GM12878 (cell line): ENCODE measurements at regions not wholly inside any gene's neighbourhood (a gene's known extent, or its start where the extent isn't known, plus 50 kb on each side); places are given as distances from the start of the nearest gene placed in this dataset.
A peak's percentile ranks its signal among the peaks of the same experiment; 100 is the strongest.

Experiments used
- ATAC-seq: fragments of 200-7000 bp; cut with Tn5 transposase; 3 replicates; pipeline ENCODE4 v1.9.1; 2020; ENCODE audit warnings: mild to moderate bottlenecking, moderate library complexity
- BruUV-seq: library from RNA; stranded (reverse); fragments of 400-500 nt; replicated peaks from 2 replicates; lab custom pipeline; 2021; lab: Mats Ljungman, UMichigan
- CTCF ChIA-PET: fragments of 300-600 bp; sonication (Branson Sonifier 250); formaldehyde crosslinking; extraction: SDS; loops from one replicate; lab custom pipeline; 2021; ENCODE audit warnings: inconsistent platforms; lab: Yijun Ruan, JAX
- POLR2A ChIA-PET: fragments of 350-600 bp; formaldehyde crosslinking; extraction: SDS; loops from one replicate; lab custom pipeline; 2021; ENCODE audit warnings: inconsistent platforms; lab: Charles Lee
- RAD21 ChIA-PET: fragments of 300-600 bp; sonication (Branson Sonifier 250); formaldehyde crosslinking; loops from one replicate; lab custom pipeline; 2023; ENCODE audit warnings: antibody characterized with exemption; ENCODE audit not compliant: unreplicated experiment; lab: Charles Lee
- SMC1A ChIA-PET: fragments of 300-600 bp; sonication (Branson Sonifier 250); formaldehyde crosslinking; loops from one replicate; lab custom pipeline; 2023; ENCODE audit not compliant: unreplicated experiment, uncharacterized antibody; lab: Charles Lee
- DNase-seq: peaks from one replicate; pipeline ENCODE4 v3.0.0-alpha.2; 2011; ENCODE audit warnings: low read depth, low spot score
- FAIRE-seq: peaks from 3 replicates; lab custom pipeline; 2011; peaks lifted over from hg19 to GRCh38; lab: Jason Lieb, UNC
- H2AFZ ChIP-seq: 2 replicates; pipeline ENCODE4 v1.6.0; 2011; ENCODE audit warnings: low read depth, low read length, control low read depth; ENCODE audit not compliant: control insufficient read depth
- H3K27ac ChIP-seq: 2 replicates; pipeline ENCODE4 v1.5.1; 2011; ENCODE audit warnings: control low read depth; ENCODE audit not compliant: control insufficient read depth, insufficient read depth
- H3K27me3 ChIP-seq, 2 experiments: replicated peaks in 1 of 2; 2 replicates each; pipeline versions ENCODE4 v1.6.0 to v1.6.1; 2011; ENCODE audit warnings: low read length in 1 of 2; ENCODE audit not compliant: control insufficient read depth in 2 of 2, insufficient read depth in 2 of 2
- H3K36me3 ChIP-seq, 2 experiments: 2 replicates each; pipeline ENCODE4 v1.5.1; 2011; ENCODE audit warnings: low read length in 1 of 2; ENCODE audit not compliant: control insufficient read depth in 2 of 2, insufficient read depth in 2 of 2
- H3K4me1 ChIP-seq: 2 replicates; pipeline ENCODE4 v1.6.1; 2011; ENCODE audit warnings: mild to moderate bottlenecking, low read length, moderate library complexity, mixed read lengths; ENCODE audit not compliant: control insufficient read depth, insufficient read depth
- H3K4me2 ChIP-seq: 2 replicates; pipeline ENCODE4 v1.6.0; 2011; ENCODE audit warnings: control low read depth; ENCODE audit not compliant: control insufficient read depth, insufficient read depth
- H3K4me3 ChIP-seq: fragments of 200-600 bp; sonication (generic); 2 replicates; pipeline ENCODE4 v1.5.1; 2016
- H3K79me2 ChIP-seq: 2 replicates; pipeline ENCODE4 v1.6.0; 2011; ENCODE audit warnings: low read length; ENCODE audit not compliant: control insufficient read depth, insufficient read depth
- H3K9ac ChIP-seq: 2 replicates; pipeline ENCODE4 v1.8.0; 2011; ENCODE audit warnings: low read length, control low read depth, mixed read lengths; ENCODE audit not compliant: control insufficient read depth, insufficient read depth
- H3K9me3 ChIP-seq: replicated peaks from 3 replicates; pipeline ENCODE4 v1.5.1; 2011; ENCODE audit warnings: mild to moderate bottlenecking, low read length; ENCODE audit not compliant: control insufficient read depth, insufficient read depth
- H4K20me1 ChIP-seq: 2 replicates; pipeline ENCODE4 v1.6.0; 2011; ENCODE audit not compliant: control insufficient read depth, insufficient read depth
- BRCA1 ChIP-seq: IDR thresholded peaks from 2 replicates; pipeline ENCODE4 v1.6.1; 2011; ENCODE audit warnings: low read depth, low read length, improper control_type of control experiment
- CEBPB ChIP-seq, 2 experiments: fragments of 150-350 bp in 1 of 2; IDR thresholded peaks; 2 replicates each; pipeline ENCODE4 v1.6.1; 2012 to 2014; ENCODE audit warnings: low read depth in 2 of 2, low read length in 2 of 2, borderline replicate concordance in 1 of 2, inconsistent platforms in 1 of 2
- EZH2 ChIP-seq: IDR thresholded peaks from 2 replicates; pipeline ENCODE4 v1.6.1; 2012; ENCODE audit warnings: low read depth, mild to moderate bottlenecking, control low read depth, inconsistent platforms, low read length, borderline replicate concordance; ENCODE audit not compliant: control insufficient read depth
- HDGF ChIP-seq: fragments of 450-650 bp; IDR thresholded peaks from 2 replicates; pipeline ENCODE4 v1.6.1; 2016; ENCODE audit warnings: antibody characterized with exemption
- JUNB ChIP-seq: IDR thresholded peaks from 2 replicates; pipeline ENCODE4 v1.6.1; 2016; ENCODE audit warnings: antibody characterized with exemption, mild to moderate bottlenecking
- KDM1A ChIP-seq: fragments of 200-600 bp; sonication (generic); IDR thresholded peaks from 2 replicates; pipeline ENCODE4 v1.6.1; 2016; ENCODE audit warnings: borderline replicate concordance
- MTA2 ChIP-seq: fragments of 450-650 bp; IDR thresholded peaks from 2 replicates; pipeline ENCODE4 v1.6.1; 2016; ENCODE audit warnings: low read depth, mild to moderate bottlenecking, moderate library complexity
- SRF ChIP-seq, 2 experiments: IDR thresholded peaks; 2 replicates each; pipeline ENCODE4 v1.6.1; 2011; ENCODE audit warnings: low read depth in 2 of 2, low read length in 2 of 2, mild to moderate bottlenecking in 1 of 2, moderate library complexity in 1 of 2
- SUPT20H ChIP-seq: IDR thresholded peaks from 2 replicates; pipeline ENCODE4 v1.6.1; 2011; ENCODE audit warnings: low read depth, mild to moderate bottlenecking, low read length, moderate library complexity, borderline replicate concordance; ENCODE audit not compliant: control insufficient read depth
- ZNF622 ChIP-seq: fragments of 450-650 bp; IDR thresholded peaks from 2 replicates; pipeline ENCODE4 v1.6.1; 2017; ENCODE audit warnings: mild to moderate bottlenecking, inconsistent platforms
- WGBS: methylation state at CpG from one replicate; pipeline ENCODE4 v1.1.6; 2016; ENCODE audit warnings: low lambda C conversion rate; ENCODE audit not compliant: insufficient replicate concordance, insufficient coverage; ENCODE audit errors: missing lambda C conversion rate; 5-methylcytosine and 5-hydroxymethylcytosine counted together
- in situ Hi-C: fragments of 300-500 bp; cut with MboI; formaldehyde crosslinking; loops from 9 replicates; pipeline ENCODE4 v1.14.3; 2018; ENCODE audit warnings: mixed read lengths
- intact Hi-C: fragments of 100-400 bp; cut with micrococcal nuclease; formaldehyde crosslinking; loops from one replicate; pipeline ENCODE4 v1.14.2; 2022; ENCODE audit not compliant: unreplicated experiment
- TF ChIP-seq, protein P1 (sequence below): IDR thresholded peaks from 2 replicates; pipeline ENCODE4 v1.6.1; 2012; ENCODE audit warnings: improper control_type of control experiment, low read depth, low read length; ENCODE audit not compliant: insufficient replicate concordance
- TF ChIP-seq, protein P2 (sequence below): IDR thresholded peaks from 2 replicates; pipeline ENCODE4 v1.6.1; 2011; ENCODE audit warnings: borderline replicate concordance, low read depth, mild to moderate bottlenecking, moderate library complexity, low read length; ENCODE audit not compliant: insufficient read depth, poor library complexity, severe bottlenecking
- TF ChIP-seq, protein P3 (sequence below): IDR thresholded peaks from 2 replicates; pipeline ENCODE4 v1.6.1; 2012; ENCODE audit warnings: low read depth, low read length, improper control_type of control experiment
- TF ChIP-seq, protein P4 (sequence below): fragments of 150-350 bp; IDR thresholded peaks from 2 replicates; pipeline ENCODE4 v1.6.1; 2014; ENCODE audit warnings: mild to moderate bottlenecking, low read depth, low read length

DNA sequence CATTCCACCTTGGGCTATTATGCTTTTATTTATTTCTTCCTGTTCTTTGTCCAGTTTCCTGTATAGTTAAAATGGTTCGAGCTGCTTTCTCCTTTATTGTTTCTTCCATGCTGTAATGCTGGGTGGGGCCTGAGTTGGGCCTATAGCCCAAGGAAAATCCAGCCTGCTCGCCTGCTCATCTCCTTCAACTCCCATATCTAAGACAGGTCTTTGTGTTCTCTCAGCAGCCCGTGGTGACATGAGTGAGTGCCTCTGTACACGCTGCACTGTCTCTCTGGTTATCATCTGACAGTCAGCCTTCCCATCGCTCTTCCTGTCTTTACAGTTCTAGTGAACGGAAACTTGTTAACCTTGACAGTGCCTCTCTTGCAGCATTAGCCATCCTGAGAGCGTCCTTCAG lies 221.9 kb upstream of the SLC10A2 start:
- ChIA-PET POLR2A (no interaction called here), CTCF (no interaction called here), SMC1A (no interaction called here), RAD21 (no interaction called here)
- H3K36me3 ChIP-seq, result no peaks in the 10 kb centered on the region
- FAIRE-seq, result no peak
- in situ Hi-C loops, result no loop called here
- no peak for DNase-seq
- no peaks in the 10 kb centered on the region for H4K20me1 ChIP-seq
- intact Hi-C loops, result loop anchor here (10.0 kb wide), 1 partner anchor 373 kb away; no protein-coding TSS in a partner anchor
- no peak overlapping the region for H3K4me3 ChIP-seq
- no peak overlapping the region for H3K27ac ChIP-seq
- TF ChIP-seq SRF (IDR thresholded peaks at IDR 0.05; ENCODE audit: low read depth in 2 of 2, low read length in 2 of 2), result no peak
- TF ChIP-seq ZNF622, result no peak
- no peak for TF ChIP-seq CEBPB (IDR thresholded peaks at IDR 0.05; ENCODE audit: borderline replicate concordance in 1 of 2, low read depth in 2 of 2, low read length in 2 of 2)
- TF ChIP-seq, protein P1, sequence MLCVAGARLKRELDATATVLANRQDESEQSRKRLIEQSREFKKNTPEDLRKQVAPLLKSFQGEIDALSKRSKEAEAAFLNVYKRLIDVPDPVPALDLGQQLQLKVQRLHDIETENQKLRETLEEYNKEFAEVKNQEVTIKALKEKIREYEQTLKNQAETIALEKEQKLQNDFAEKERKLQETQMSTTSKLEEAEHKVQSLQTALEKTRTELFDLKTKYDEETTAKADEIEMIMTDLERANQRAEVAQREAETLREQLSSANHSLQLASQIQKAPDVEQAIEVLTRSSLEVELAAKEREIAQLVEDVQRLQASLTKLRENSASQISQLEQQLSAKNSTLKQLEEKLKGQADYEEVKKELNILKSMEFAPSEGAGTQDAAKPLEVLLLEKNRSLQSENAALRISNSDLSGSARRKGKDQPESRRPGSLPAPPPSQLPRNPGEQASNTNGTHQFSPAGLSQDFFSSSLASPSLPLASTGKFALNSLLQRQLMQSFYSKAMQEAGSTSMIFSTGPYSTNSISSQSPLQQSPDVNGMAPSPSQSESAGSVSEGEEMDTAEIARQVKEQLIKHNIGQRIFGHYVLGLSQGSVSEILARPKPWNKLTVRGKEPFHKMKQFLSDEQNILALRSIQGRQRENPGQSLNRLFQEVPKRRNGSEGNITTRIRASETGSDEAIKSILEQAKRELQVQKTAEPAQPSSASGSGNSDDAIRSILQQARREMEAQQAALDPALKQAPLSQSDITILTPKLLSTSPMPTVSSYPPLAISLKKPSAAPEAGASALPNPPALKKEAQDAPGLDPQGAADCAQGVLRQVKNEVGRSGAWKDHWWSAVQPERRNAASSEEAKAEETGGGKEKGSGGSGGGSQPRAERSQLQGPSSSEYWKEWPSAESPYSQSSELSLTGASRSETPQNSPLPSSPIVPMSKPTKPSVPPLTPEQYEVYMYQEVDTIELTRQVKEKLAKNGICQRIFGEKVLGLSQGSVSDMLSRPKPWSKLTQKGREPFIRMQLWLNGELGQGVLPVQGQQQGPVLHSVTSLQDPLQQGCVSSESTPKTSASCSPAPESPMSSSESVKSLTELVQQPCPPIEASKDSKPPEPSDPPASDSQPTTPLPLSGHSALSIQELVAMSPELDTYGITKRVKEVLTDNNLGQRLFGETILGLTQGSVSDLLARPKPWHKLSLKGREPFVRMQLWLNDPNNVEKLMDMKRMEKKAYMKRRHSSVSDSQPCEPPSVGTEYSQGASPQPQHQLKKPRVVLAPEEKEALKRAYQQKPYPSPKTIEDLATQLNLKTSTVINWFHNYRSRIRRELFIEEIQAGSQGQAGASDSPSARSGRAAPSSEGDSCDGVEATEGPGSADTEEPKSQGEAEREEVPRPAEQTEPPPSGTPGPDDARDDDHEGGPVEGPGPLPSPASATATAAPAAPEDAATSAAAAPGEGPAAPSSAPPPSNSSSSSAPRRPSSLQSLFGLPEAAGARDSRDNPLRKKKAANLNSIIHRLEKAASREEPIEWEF, result no peak
- TF ChIP-seq, protein P2, sequence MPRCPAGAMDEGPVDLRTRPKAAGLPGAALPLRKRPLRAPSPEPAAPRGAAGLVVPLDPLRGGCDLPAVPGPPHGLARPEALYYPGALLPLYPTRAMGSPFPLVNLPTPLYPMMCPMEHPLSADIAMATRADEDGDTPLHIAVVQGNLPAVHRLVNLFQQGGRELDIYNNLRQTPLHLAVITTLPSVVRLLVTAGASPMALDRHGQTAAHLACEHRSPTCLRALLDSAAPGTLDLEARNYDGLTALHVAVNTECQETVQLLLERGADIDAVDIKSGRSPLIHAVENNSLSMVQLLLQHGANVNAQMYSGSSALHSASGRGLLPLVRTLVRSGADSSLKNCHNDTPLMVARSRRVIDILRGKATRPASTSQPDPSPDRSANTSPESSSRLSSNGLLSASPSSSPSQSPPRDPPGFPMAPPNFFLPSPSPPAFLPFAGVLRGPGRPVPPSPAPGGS, result no peak
- TF ChIP-seq JUNB, result no peak
- no peak for TF ChIP-seq EZH2
- TF ChIP-seq HDGF, result no peak
- TF ChIP-seq, protein P3, sequence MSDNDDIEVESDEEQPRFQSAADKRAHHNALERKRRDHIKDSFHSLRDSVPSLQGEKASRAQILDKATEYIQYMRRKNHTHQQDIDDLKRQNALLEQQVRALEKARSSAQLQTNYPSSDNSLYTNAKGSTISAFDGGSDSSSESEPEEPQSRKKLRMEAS, result no peak
- no peak for TF ChIP-seq MTA2
- TF ChIP-seq BRCA1, result no peak
- TF ChIP-seq, protein P4, sequence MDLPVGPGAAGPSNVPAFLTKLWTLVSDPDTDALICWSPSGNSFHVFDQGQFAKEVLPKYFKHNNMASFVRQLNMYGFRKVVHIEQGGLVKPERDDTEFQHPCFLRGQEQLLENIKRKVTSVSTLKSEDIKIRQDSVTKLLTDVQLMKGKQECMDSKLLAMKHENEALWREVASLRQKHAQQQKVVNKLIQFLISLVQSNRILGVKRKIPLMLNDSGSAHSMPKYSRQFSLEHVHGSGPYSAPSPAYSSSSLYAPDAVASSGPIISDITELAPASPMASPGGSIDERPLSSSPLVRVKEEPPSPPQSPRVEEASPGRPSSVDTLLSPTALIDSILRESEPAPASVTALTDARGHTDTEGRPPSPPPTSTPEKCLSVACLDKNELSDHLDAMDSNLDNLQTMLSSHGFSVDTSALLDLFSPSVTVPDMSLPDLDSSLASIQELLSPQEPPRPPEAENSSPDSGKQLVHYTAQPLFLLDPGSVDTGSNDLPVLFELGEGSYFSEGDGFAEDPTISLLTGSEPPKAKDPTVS, result no peak
- no peak for TF ChIP-seq SUPT20H
- no peak for TF ChIP-seq KDM1A
- no peak overlapping the region for H3K9ac ChIP-seq
- peak overlapping the region; percentile 49 for H2AFZ ChIP-seq
- H3K9me3 ChIP-seq, result no peaks in the 10 kb centered on the region
- peak; percentile 17; the same call in 1 of the 3 replicates for ATAC-seq
- no peaks in the 10 kb centered on the region for H3K79me2 ChIP-seq
- 21% methylated on average over 7 of the region's 7 CpGs for WGBS
- no peaks in the 10 kb centered on the region for H3K27me3 ChIP-seq
- BruUV-seq, result no TSS peak
- 0 out of 2 replicates have a peak, but pooled peaks cover 2% of the 10 kb centered on the region for H3K4me1 ChIP-seq
- no peak overlapping the region for H3K4me2 ChIP-seq
